Astrocyte (in vitro differentiated cells and primary cell): ENCODE measurements at regions not wholly inside any gene's neighbourhood (a gene's known extent, or its start where the extent isn't known, plus 50 kb on each side); places are given as distances from the start of the nearest gene placed in this dataset.

Source experiments
- DNase-seq: peaks from one replicate; pipeline ENCODE4 v3.0.0-alpha.2; 2010; ENCODE audit warnings: low read depth
- FAIRE-seq: peaks from 2 replicates; lab custom pipeline; 2011; peaks lifted over from hg19 to GRCh38; lab: Jason Lieb, UNC
- H2AFZ ChIP-seq: 2 replicates; pipeline ENCODE4 v1.6.0; 2012; ENCODE audit warnings: low read depth, low read length, inconsistent platforms
- H3K27ac ChIP-seq: 2 replicates; pipeline ENCODE4 v1.5.1; 2011; ENCODE audit warnings: low read depth, low read length, inconsistent platforms
- H3K27me3 ChIP-seq: 2 replicates; pipeline ENCODE4 v1.6.0; 2011; ENCODE audit warnings: low read length, inconsistent platforms; ENCODE audit not compliant: insufficient read depth
- H3K36me3 ChIP-seq: 2 replicates; pipeline ENCODE4 v1.5.1; 2011; ENCODE audit warnings: low read length, inconsistent platforms; ENCODE audit not compliant: insufficient read depth
- H3K4me1 ChIP-seq: 2 replicates; pipeline ENCODE4 v1.5.1; 2011; ENCODE audit warnings: low read length, inconsistent platforms; ENCODE audit not compliant: insufficient read depth
- H3K4me2 ChIP-seq: 2 replicates; pipeline ENCODE4 v1.6.0; 2012; ENCODE audit warnings: low read length, inconsistent platforms
- H3K4me3 ChIP-seq: 2 replicates; pipeline ENCODE4 v1.5.1; 2011; ENCODE audit warnings: low read depth, mild to moderate bottlenecking, low read length, inconsistent platforms; ENCODE audit not compliant: insufficient read depth
- H3K79me2 ChIP-seq: 2 replicates; pipeline ENCODE4 v1.6.0; 2012; ENCODE audit warnings: mild to moderate bottlenecking, low read length, inconsistent platforms; ENCODE audit not compliant: insufficient read depth
- H3K9ac ChIP-seq: 2 replicates; pipeline ENCODE4 v1.6.0; 2012; ENCODE audit warnings: mild to moderate bottlenecking, low read length, inconsistent platforms
- H3K9me3 ChIP-seq: 2 replicates; pipeline ENCODE4 v1.5.1; 2012; ENCODE audit warnings: low read depth, mild to moderate bottlenecking, low read length, inconsistent platforms; ENCODE audit not compliant: insufficient read depth
- H4K20me1 ChIP-seq: 2 replicates; pipeline ENCODE4 v1.6.0; 2012; ENCODE audit warnings: low read length, inconsistent platforms; ENCODE audit not compliant: insufficient read depth
- H3K27ac Mint-ChIP-seq: one replicate; pipeline ENCODE4 v1.8.0; 2021; ENCODE audit warnings: mild to moderate bottlenecking, mixed read lengths; ENCODE audit not compliant: unreplicated experiment
- H3K27me3 Mint-ChIP-seq: one replicate; pipeline ENCODE4 v1.8.0; 2021; ENCODE audit warnings: low read depth, mixed read lengths; ENCODE audit not compliant: unreplicated experiment
- H3K36me3 Mint-ChIP-seq: one replicate; pipeline ENCODE4 v1.8.0; 2021; ENCODE audit warnings: low read depth, mixed read lengths; ENCODE audit not compliant: unreplicated experiment
- H3K4me1 Mint-ChIP-seq: one replicate; pipeline ENCODE4 v1.8.0; 2021; ENCODE audit warnings: low read depth, mixed read lengths; ENCODE audit not compliant: unreplicated experiment
- H3K4me3 Mint-ChIP-seq: one replicate; pipeline ENCODE4 v1.8.0; 2021; ENCODE audit warnings: mild to moderate bottlenecking, moderate library complexity, mixed read lengths; ENCODE audit not compliant: unreplicated experiment
- H3K9me3 Mint-ChIP-seq: one replicate; pipeline ENCODE4 v1.8.0; 2021; ENCODE audit warnings: mild to moderate bottlenecking, mixed read lengths; ENCODE audit not compliant: unreplicated experiment
- CTCF ChIP-seq: IDR thresholded peaks from 2 replicates; pipeline ENCODE4 v1.5.1; 2011; ENCODE audit warnings: low read depth, mild to moderate bottlenecking, inconsistent platforms, low read length, moderate library complexity; ENCODE audit not compliant: insufficient read depth
- EZH2 ChIP-seq: IDR thresholded peaks from 2 replicates; pipeline ENCODE4 v1.6.1; 2012; ENCODE audit warnings: mild to moderate bottlenecking, low read length, inconsistent platforms; ENCODE audit not compliant: insufficient read depth

GRCh38 chr12:126862500-126862899, 1404.5 kb upstream of the TMEM132C start:
- Histone ChIP-seq H2AFZ (no peak overlapping the region), H3K4me2 (no peak overlapping the region), H3K9ac (no peak overlapping the region), H3K27me3 (no peaks in the 10 kb centered on the region), H3K79me2 (no peaks in the 10 kb centered on the region), H3K36me3 (no peaks in the 10 kb centered on the region), H3K4me1 (no peaks in the 10 kb centered on the region), H3K27ac (no peak overlapping the region), H4K20me1 (no peaks in the 10 kb centered on the region), H3K9me3 (no peaks in the 10 kb centered on the region), H3K4me3 (no peak overlapping the region)
- DNase-seq (no peak), FAIRE-seq (no peak)
- H3K4me1 Mint-ChIP-seq: no peaks in the 10 kb centered on the region
- no peaks in the 10 kb centered on the region for H3K27me3 Mint-ChIP-seq
- peaks cover 2% of the 10 kb centered on the region for H3K9me3 Mint-ChIP-seq
- H3K4me3 Mint-ChIP-seq: no peak overlapping the region
- no peaks in the 10 kb centered on the region for H3K36me3 Mint-ChIP-seq
- H3K27ac Mint-ChIP-seq: no peak overlapping the region
- TF ChIP-seq EZH2 (no peak), CTCF (no peak)

- H3K4me1 Mint-ChIP-seq: no peaks in the 10 kb centered on the region
- H3K9me3 ChIP-seq: no peaks in the 10 kb centered on the region
- DNase-seq (no peak), FAIRE-seq (no peak)
- no peaks in the 10 kb centered on the region for H3K27me3 ChIP-seq
- H3K36me3 ChIP-seq: no peaks in the 10 kb centered on the region
- H3K4me3 Mint-ChIP-seq: no peak overlapping the region
- H3K9me3 Mint-ChIP-seq: peaks cover 2% of the 10 kb centered on the region
- no peak overlapping the region for H3K9ac ChIP-seq
- H3K27me3 Mint-ChIP-seq: no peaks in the 10 kb centered on the region
- no peaks in the 10 kb centered on the region for H3K36me3 Mint-ChIP-seq
- H3K4me1 ChIP-seq: no peaks in the 10 kb centered on the region
- TF ChIP-seq CTCF (no peak), EZH2 (no peak)
- H3K79me2 ChIP-seq: no peaks in the 10 kb centered on the region
- no peak overlapping the region for H3K4me2 ChIP-seq
- H3K27ac Mint-ChIP-seq: no peak overlapping the region
- H3K4me3 ChIP-seq: no peak overlapping the region
- H3K27ac ChIP-seq: no peak overlapping the region
- H2AFZ ChIP-seq: no peak overlapping the region
- H4K20me1 ChIP-seq: no peaks in the 10 kb centered on the region
These were observed 1397.3 kb upstream of the TMEM132C start for GRCh38 chr12:126869644-126870043.

GRCh38 chr12:126873701-126874100, 1393.3 kb upstream of the TMEM132C start:
- TF ChIP-seq EZH2 (no peak), CTCF (no peak)
- no peaks in the 10 kb centered on the region for H3K36me3 Mint-ChIP-seq

More at GRCh38 chr12:126873701-126874100, 1393.3 kb upstream of the TMEM132C start:
- Mint-ChIP-seq H3K27ac (no peak overlapping the region), H3K4me3 (no peak overlapping the region), H3K27me3 (no peaks in the 10 kb centered on the region), H3K4me1 (no peaks in the 10 kb centered on the region), H3K9me3 (peaks cover 3% of the 10 kb centered on the region)
- no peak for FAIRE-seq
- H3K4me1 ChIP-seq: no peaks in the 10 kb centered on the region
- no peaks in the 10 kb centered on the region for H4K20me1 ChIP-seq
- no peak for DNase-seq
- H3K79me2 ChIP-seq: no peaks in the 10 kb centered on the region
- H3K9me3 ChIP-seq: no peaks in the 10 kb centered on the region
- H3K4me3 ChIP-seq: no peak overlapping the region
- H3K27me3 ChIP-seq: no peaks in the 10 kb centered on the region
- H2AFZ ChIP-seq: no peak overlapping the region
- H3K4me2 ChIP-seq: no peak overlapping the region
- H3K36me3 ChIP-seq: no peaks in the 10 kb centered on the region
- no peak overlapping the region for H3K27ac ChIP-seq
- H3K9ac ChIP-seq: no peak overlapping the region
